ENCODE measurements at regions not wholly inside any gene's neighbourhood (a gene's known extent, or its start where the extent isn't known, plus 50 kb on each side); places are given as distances from the start of the nearest gene placed in this dataset.

GRCh38 chr2:16282511-16282910, 342.2 kb downstream of the MYCN start:
- TF ChIP-seq CTCF (IDR thresholded peaks at IDR 0.05) (no peak), POLR2A (IDR thresholded peaks at IDR 0.05) (no peak), POLR2AphosphoS5 (IDR thresholded peaks at IDR 0.05) (no peak)
